Neural crest cell (in vitro differentiated cells): ENCODE measurements at regions not wholly inside any gene's neighbourhood (a gene's known extent, or its start where the extent isn't known, plus 50 kb on each side); places are given as distances from the start of the nearest gene placed in this dataset.

ENCODE experiments used
- DNase-seq: peaks from one replicate; pipeline ENCODE4 v3.0.0; 2021; ENCODE audit warnings: low read depth, mixed read lengths, low spot score
- H3K27ac Mint-ChIP-seq: one replicate; pipeline ENCODE4 v1.8.0; 2021; ENCODE audit warnings: mild to moderate bottlenecking, mixed read lengths; ENCODE audit not compliant: unreplicated experiment
- H3K27me3 Mint-ChIP-seq: 2 replicates; pipeline ENCODE4 v1.8.0; 2021; ENCODE audit warnings: low read depth, mild to moderate bottlenecking, mixed read lengths
- H3K36me3 Mint-ChIP-seq: 2 replicates; pipeline ENCODE4 v1.8.0; 2021; ENCODE audit warnings: low read depth, mild to moderate bottlenecking, mixed read lengths
- H3K4me1 Mint-ChIP-seq: 2 replicates; pipeline ENCODE4 v1.8.0; 2021; ENCODE audit warnings: mixed read lengths
- H3K4me3 Mint-ChIP-seq: one replicate; pipeline ENCODE4 v1.8.0; 2021; ENCODE audit warnings: mild to moderate bottlenecking, mixed read lengths
- H3K9me3 Mint-ChIP-seq: 2 replicates; pipeline ENCODE4 v1.8.0; 2021; ENCODE audit warnings: mixed read lengths
- TF ChIP-seq, protein P1 (sequence below): fragments of 200-600 bp; sonication (generic); conservative IDR thresholded peaks from 2 replicates; pipeline ENCODE4 v1.5.0; 2021; ENCODE audit warnings: antibody characterized with exemption, mild to moderate bottlenecking

DNA sequence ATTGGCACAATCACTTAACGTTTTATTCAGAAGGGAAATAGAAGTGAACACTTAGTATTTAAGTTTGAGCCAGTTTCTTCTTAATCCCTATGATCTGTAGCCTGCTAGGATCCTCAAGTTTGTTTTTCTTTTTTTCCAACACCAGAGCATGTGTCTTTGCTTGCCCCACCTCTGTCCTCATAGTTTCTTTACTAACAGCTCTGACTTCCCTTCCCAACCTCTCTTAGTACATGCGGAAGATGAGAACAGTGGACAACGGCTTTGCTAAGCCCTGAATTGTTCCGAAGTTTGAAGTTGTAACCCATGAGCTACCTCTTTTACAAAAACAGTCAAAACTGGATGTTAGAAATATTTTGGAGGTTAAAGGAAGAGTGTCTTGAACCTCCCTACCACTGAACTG is 61.7 kb upstream of the TAF11L2 start:
- H3K4me3 Mint-ChIP-seq, result no peak overlapping the region
- TF ChIP-seq, protein P1, sequence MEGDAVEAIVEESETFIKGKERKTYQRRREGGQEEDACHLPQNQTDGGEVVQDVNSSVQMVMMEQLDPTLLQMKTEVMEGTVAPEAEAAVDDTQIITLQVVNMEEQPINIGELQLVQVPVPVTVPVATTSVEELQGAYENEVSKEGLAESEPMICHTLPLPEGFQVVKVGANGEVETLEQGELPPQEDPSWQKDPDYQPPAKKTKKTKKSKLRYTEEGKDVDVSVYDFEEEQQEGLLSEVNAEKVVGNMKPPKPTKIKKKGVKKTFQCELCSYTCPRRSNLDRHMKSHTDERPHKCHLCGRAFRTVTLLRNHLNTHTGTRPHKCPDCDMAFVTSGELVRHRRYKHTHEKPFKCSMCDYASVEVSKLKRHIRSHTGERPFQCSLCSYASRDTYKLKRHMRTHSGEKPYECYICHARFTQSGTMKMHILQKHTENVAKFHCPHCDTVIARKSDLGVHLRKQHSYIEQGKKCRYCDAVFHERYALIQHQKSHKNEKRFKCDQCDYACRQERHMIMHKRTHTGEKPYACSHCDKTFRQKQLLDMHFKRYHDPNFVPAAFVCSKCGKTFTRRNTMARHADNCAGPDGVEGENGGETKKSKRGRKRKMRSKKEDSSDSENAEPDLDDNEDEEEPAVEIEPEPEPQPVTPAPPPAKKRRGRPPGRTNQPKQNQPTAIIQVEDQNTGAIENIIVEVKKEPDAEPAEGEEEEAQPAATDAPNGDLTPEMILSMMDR, result no peak

DNA sequence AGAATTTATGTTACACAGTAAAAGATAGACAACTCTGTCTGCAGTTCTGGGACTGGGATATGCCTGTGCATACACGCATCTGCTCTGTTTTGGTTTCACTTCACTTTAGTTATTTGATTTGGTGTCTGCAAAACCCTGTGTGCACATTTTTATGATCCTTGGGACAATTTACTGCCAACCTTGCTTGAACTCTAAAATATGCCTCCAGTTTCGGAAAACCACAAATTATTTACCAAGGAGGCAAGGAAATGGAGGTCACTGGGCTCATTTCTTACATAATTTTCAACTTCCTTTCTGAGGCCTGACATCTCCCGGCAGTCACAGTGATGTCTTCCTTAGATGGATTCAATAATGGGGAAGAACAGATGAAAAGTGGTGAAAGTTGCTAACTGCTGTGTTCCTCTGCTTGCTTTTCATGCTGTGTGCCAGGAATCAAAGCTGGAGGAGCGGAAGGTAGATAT is 61.2 kb upstream of the TAF11L2 start:
- TF ChIP-seq, protein P1, result no peak
- Mint-ChIP-seq H3K27ac (no peak overlapping the region), H3K4me3 (no peak overlapping the region), H3K9me3 (peaks cover 8% of the 10 kb centered on the region), H3K4me1 (no peaks in the 10 kb centered on the region), H3K27me3 (no peaks in the 10 kb centered on the region), H3K36me3 (no peaks in the 10 kb centered on the region)
- DNase-seq, result no peak

More for the DNA sequence above, 61.7 kb upstream of the TAF11L2 start:
- no peaks in the 10 kb centered on the region for H3K4me1 Mint-ChIP-seq
- H3K9me3 Mint-ChIP-seq, result peaks cover 8% of the 10 kb centered on the region
- DNase-seq, result no peak
- H3K36me3 Mint-ChIP-seq, result no peaks in the 10 kb centered on the region
- no peak overlapping the region for H3K27ac Mint-ChIP-seq
- no peaks in the 10 kb centered on the region for H3K27me3 Mint-ChIP-seq

DNA sequence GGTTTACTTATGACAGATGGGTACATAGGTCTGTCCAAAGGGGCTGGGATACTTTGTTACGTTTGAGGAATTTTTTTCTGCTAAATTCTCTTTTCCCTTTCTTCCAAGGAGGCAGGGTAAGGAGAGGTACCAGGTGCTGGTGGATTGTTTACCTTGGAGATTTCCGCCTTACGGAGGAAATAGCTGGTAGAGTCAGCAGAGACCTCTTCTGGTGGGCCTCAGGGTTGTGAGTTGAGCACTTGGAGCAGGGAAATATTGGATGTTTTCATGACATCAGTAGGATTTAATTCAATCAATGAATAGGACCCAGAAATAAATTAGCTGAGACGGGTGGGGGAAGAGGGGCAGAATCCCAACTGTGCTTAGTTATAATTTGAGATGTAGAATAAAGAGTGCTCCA is 60.0 kb upstream of the TAF11L2 start:
- no peaks in the 10 kb centered on the region for H3K4me1 Mint-ChIP-seq
- no peaks in the 10 kb centered on the region for H3K27me3 Mint-ChIP-seq
- TF ChIP-seq, protein P1, result no peak
- H3K9me3 Mint-ChIP-seq, result peaks cover 10% of the 10 kb centered on the region
- H3K27ac Mint-ChIP-seq, result no peak overlapping the region
- DNase-seq, result no peak
- no peaks in the 10 kb centered on the region for H3K36me3 Mint-ChIP-seq
- no peak overlapping the region for H3K4me3 Mint-ChIP-seq

DNA sequence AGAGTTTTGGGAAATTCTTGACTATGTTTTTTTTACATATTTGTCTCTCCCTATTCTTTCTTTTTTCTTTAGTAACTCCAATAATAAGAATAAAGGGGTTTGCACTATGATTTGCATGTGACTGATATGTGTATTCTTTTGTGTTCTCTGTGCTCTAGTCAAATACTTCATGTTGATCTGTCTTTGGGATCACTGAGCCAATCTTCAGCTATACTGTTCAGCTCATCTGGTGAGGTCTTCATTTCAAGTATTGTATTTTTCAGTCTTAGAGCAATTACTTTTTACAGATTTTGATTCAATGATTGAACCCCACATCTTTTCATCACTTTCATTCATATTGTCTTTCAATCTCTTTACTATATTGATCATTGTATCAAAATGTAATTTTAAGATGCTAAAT is 58.1 kb upstream of the TAF11L2 start:
- H3K27ac Mint-ChIP-seq, result no peak overlapping the region
- no peaks in the 10 kb centered on the region for H3K4me1 Mint-ChIP-seq
- TF ChIP-seq, protein P1, result no peak
- H3K27me3 Mint-ChIP-seq, result no peaks in the 10 kb centered on the region
- no peak for DNase-seq
- peaks cover 10% of the 10 kb centered on the region for H3K9me3 Mint-ChIP-seq
- H3K36me3 Mint-ChIP-seq, result no peaks in the 10 kb centered on the region
- no peak overlapping the region for H3K4me3 Mint-ChIP-seq

DNA sequence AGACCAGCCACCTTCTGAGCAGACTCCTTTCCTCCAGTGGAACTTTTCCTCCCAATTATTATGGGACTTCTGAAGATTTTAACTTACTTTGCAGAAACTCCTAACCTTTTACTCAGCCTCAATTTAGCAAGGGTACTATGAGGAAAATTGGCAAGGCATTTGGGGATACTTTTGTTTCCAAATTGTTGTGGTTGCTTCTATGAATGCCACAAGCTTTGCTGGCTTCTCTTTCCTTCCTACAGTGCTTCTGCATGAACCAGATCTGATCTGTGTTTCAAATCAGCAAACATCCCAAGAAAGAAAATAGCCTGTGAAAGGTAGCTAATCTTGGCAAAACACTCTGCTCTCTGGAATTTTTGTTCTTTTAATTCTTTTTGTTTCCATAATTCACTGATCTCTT is 57.3 kb upstream of the TAF11L2 start:
- Mint-ChIP-seq H3K4me1 (no peaks in the 10 kb centered on the region), H3K27ac (no peak overlapping the region), H3K27me3 (no peaks in the 10 kb centered on the region), H3K36me3 (no peaks in the 10 kb centered on the region), H3K9me3 (peaks cover 10% of the 10 kb centered on the region), H3K4me3 (no peak overlapping the region)
- TF ChIP-seq, protein P1, result no peak
- no peak for DNase-seq

DNA sequence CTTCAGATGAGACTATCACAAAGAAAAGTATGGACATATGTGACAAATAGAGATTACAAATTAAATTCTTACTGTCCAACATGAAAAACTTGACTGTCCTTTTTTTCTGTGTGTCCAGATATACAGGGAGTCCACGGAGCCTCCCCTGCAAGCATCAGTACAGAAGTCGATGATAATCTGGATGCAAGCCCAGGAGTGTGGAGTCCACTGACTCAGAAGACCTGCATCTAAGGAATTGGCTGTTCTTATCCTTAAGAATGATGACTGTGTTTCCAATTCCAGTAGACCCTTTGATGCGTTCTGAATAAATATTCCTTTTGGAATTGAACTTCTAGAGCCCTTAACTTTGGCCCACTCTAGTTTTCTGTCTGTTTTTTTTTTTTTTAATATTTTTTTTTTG is 56.7 kb upstream of the TAF11L2 start:
- H3K9me3 Mint-ChIP-seq, result peaks cover 10% of the 10 kb centered on the region
- no peak for DNase-seq
- H3K36me3 Mint-ChIP-seq, result no peaks in the 10 kb centered on the region
- no peaks in the 10 kb centered on the region for H3K27me3 Mint-ChIP-seq
- no peak overlapping the region for H3K27ac Mint-ChIP-seq
- no peaks in the 10 kb centered on the region for H3K4me1 Mint-ChIP-seq
- no peak overlapping the region for H3K4me3 Mint-ChIP-seq
- TF ChIP-seq, protein P1, result no peak
